Mesothelial cell of epicardium (in vitro differentiated cells): ENCODE measurements at regions not wholly inside any gene's neighbourhood (a gene's known extent, or its start where the extent isn't known, plus 50 kb on each side); places are given as distances from the start of the nearest gene placed in this dataset.

Experiments used
- DNase-seq, 2 experiments: peaks; one replicate each; pipeline ENCODE4 v3.0.0; 2021; ENCODE audit warnings: low spot score in 2 of 2; ENCODE audit not compliant: unreplicated experiment in 2 of 2
- H3K27ac Mint-ChIP-seq: 2 replicates; pipeline ENCODE4 v1.8.0; 2021; ENCODE audit warnings: mixed read lengths
- H3K27me3 Mint-ChIP-seq: 2 replicates; pipeline ENCODE4 v1.8.0; 2021; ENCODE audit warnings: low read depth, mixed read lengths
- H3K36me3 Mint-ChIP-seq: 2 replicates; pipeline ENCODE4 v1.8.0; 2021; ENCODE audit warnings: mixed read lengths
- H3K4me1 Mint-ChIP-seq: 2 replicates; pipeline ENCODE4 v1.8.0; 2021; ENCODE audit warnings: mixed read lengths
- H3K4me3 Mint-ChIP-seq: 2 replicates; pipeline ENCODE4 v1.8.0; 2021; ENCODE audit warnings: mild to moderate bottlenecking, moderate library complexity, mixed read lengths
- H3K9me3 Mint-ChIP-seq: 2 replicates; pipeline ENCODE4 v1.8.0; 2021; ENCODE audit warnings: mixed read lengths
- TF ChIP-seq, protein P1 (sequence below): fragments of 200-600 bp; sonication (generic); IDR thresholded peaks from one replicate; pipeline ENCODE4 v1.5.0; 2021; ENCODE audit warnings: antibody characterized with exemption; ENCODE audit not compliant: unreplicated experiment

DNA sequence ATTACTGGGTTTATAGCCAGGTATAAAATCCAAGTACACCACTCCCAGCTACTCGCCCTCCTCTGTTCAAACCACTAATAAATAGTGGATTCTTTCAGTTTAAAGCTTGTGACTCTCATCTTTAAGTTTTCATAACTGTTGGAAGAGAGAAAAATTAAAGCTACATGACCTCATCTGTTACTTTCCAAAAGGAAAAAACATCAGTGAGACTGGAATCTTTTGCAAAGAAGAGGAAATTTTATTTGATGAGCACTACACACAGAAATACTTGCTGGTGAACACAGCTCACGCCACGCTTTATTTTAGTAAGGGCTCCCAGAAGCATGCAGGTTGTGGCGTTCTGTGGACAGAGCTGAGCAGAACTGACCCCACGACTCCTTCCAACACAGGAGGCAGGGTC lies 527.0 kb upstream of the MGMT start:
- no peak for DNase-seq
- H3K4me1 Mint-ChIP-seq, result peaks cover 10% of the 10 kb centered on the region
- no peaks in the 10 kb centered on the region for H3K36me3 Mint-ChIP-seq
- H3K27me3 Mint-ChIP-seq, result peaks cover 9% of the 10 kb centered on the region
- H3K4me3 Mint-ChIP-seq, result no peak overlapping the region
- H3K27ac Mint-ChIP-seq, result no peak overlapping the region
- no peaks in the 10 kb centered on the region for H3K9me3 Mint-ChIP-seq
- TF ChIP-seq, protein P1, sequence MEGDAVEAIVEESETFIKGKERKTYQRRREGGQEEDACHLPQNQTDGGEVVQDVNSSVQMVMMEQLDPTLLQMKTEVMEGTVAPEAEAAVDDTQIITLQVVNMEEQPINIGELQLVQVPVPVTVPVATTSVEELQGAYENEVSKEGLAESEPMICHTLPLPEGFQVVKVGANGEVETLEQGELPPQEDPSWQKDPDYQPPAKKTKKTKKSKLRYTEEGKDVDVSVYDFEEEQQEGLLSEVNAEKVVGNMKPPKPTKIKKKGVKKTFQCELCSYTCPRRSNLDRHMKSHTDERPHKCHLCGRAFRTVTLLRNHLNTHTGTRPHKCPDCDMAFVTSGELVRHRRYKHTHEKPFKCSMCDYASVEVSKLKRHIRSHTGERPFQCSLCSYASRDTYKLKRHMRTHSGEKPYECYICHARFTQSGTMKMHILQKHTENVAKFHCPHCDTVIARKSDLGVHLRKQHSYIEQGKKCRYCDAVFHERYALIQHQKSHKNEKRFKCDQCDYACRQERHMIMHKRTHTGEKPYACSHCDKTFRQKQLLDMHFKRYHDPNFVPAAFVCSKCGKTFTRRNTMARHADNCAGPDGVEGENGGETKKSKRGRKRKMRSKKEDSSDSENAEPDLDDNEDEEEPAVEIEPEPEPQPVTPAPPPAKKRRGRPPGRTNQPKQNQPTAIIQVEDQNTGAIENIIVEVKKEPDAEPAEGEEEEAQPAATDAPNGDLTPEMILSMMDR, result no peak

- Mint-ChIP-seq H3K27me3 (no peaks in the 10 kb centered on the region), H3K36me3 (no peaks in the 10 kb centered on the region), H3K27ac (no peak overlapping the region), H3K4me3 (no peak overlapping the region), H3K4me1 (peaks cover 10% of the 10 kb centered on the region), H3K9me3 (peaks cover 10% of the 10 kb centered on the region)
- no peak for DNase-seq
- TF ChIP-seq, protein P1, result no peak
These were observed 523.9 kb upstream of the MGMT start for GRCh38 chr10:128943111-128943510.

GRCh38 chr10:128945398-128945797 lies 521.6 kb upstream of the MGMT start:
- H3K36me3 Mint-ChIP-seq, result no peaks in the 10 kb centered on the region
- no peak for DNase-seq
- TF ChIP-seq, protein P1, result no peak
- peaks cover 10% of the 10 kb centered on the region for H3K9me3 Mint-ChIP-seq
- no peaks in the 10 kb centered on the region for H3K27me3 Mint-ChIP-seq
- peaks cover 1% of the 10 kb centered on the region for H3K4me1 Mint-ChIP-seq
- H3K27ac Mint-ChIP-seq, result no peak overlapping the region
- no peak overlapping the region for H3K4me3 Mint-ChIP-seq

DNA sequence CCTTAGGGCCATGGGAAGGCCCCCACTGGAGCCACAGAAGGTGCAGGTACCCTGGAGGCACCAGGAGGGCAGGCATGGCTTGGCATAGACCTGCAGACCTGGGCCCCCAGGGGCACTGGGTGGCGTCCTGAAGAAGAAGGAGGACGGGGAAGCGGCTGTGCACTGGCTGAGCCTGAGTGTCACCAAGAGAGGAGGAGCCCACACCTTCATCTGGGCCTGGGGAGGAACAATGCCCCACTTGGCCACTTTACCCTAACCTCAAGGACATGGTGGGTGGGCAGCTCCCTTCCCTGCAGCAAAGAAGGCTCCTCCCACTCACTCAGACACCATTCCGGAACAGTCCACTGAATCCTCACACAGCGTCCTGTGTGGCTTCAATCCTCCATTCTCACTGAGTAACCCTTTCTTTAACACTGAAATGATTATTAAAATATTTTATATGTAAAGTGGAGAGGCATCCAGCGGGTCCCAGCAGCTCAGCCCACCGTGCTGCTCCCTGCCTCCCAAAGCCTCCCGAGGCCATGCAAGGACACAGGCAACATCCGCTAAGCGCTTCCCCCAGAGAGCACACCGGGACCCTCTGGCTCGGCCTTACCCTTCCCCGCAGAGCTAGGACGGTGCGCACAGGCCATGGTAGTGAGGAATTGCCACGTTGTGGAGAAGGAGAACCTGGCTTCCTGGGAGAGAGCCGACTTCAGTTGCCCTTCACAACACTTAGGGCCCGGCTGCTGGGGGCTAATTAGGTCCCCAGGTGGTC lies 516.7 kb upstream of the MGMT start:
- Mint-ChIP-seq H3K4me3 (no peak overlapping the region), H3K27ac (no peak overlapping the region), H3K27me3 (no peaks in the 10 kb centered on the region), H3K36me3 (no peaks in the 10 kb centered on the region), H3K4me1 (no peaks in the 10 kb centered on the region), H3K9me3 (peaks cover 10% of the 10 kb centered on the region)
- no peak for DNase-seq
- TF ChIP-seq, protein P1, result no peak

DNA sequence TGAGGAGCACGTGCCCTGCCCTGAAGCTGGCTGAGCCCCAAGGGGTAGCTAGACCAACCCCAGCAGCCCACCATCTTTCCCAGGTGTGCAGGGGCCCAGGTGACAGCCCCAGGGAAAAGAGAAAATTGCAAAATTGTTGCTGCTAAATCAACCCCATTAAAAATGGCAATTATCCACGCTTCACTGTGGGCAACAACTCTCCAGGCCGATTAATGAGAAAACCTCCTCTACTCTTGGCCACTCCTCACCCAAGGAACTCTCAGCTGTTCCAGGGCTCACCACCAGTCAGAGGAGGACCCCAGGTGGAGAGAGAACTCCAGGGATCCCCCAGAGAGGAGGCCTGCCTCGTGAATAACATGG lies 516.1 kb upstream of the MGMT start:
- peaks cover 10% of the 10 kb centered on the region for H3K9me3 Mint-ChIP-seq
- H3K36me3 Mint-ChIP-seq, result no peaks in the 10 kb centered on the region
- H3K27me3 Mint-ChIP-seq, result no peaks in the 10 kb centered on the region
- H3K4me3 Mint-ChIP-seq, result no peak overlapping the region
- H3K4me1 Mint-ChIP-seq, result no peaks in the 10 kb centered on the region
- no peak overlapping the region for H3K27ac Mint-ChIP-seq
- no peak for DNase-seq
- TF ChIP-seq, protein P1, result no peak
